ENCODE measurements at regions not wholly inside any gene's neighbourhood (a gene's known extent, or its start where the extent isn't known, plus 50 kb on each side); places are given as distances from the start of the nearest gene placed in this dataset.

DNA sequence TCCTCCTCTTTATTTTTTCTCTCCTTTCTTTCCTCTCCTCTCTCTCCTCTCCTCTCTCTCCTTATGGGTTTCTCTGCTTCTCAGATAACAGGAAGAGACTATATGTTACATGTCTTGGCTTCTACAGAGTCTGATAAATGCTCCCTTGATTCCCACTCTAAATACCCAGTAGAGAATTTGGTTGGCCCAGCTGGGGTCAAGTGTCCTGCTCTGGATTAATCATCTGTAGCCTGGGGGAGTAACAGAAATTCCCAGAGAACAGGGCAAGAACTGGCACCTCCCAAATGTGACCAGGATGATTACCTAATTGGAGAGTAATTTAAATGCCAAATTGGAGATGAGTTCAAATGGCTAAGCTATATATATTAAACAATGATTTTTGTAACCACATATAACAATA is 146.1 kb upstream of the LMO4 start:
- Histone ChIP-seq H2BK5ac (ENCODE audit: low read depth, low read length, poor library complexity, severe bottlenecking) (no peak overlapping the region), H3K4me1 (ENCODE audit: control insufficient read depth, insufficient read depth, low read length) (no peaks in the 10 kb centered on the region), H2BK120ac (ENCODE audit: low read depth, low read length) (no peak overlapping the region), H3K4me2 (ENCODE audit: low read depth, low read length) (no peak overlapping the region), H3K9me3 (ENCODE audit: control insufficient read depth, insufficient read depth, low read length) (no peaks in the 10 kb centered on the region), H3K18ac (ENCODE audit: low read depth, low read length) (no peak overlapping the region), H2AK9ac (replicated peaks; ENCODE audit: low read depth, low read length, poor library complexity) (no peak overlapping the region), H3K9ac (ENCODE audit: low read depth, low read length) (no peak overlapping the region), H3K79me1 (ENCODE audit: low read depth in 1 of 2, low read length in 2 of 2) (no peaks in the 10 kb centered on the region), H3K36me3 (ENCODE audit: control insufficient read depth, insufficient read depth, low read length) (no peaks in the 10 kb centered on the region), H2BK15ac (ENCODE audit: low read depth, low read length) (no peak overlapping the region), H3K56ac (ENCODE audit: extremely low read depth, insufficient read depth, low read length) (no peak overlapping the region), H3K14ac (replicated peaks; ENCODE audit: low read depth, low read length) (no peak overlapping the region), H3K23ac (ENCODE audit: low read depth, low read length) (no peak overlapping the region), H2BK20ac (ENCODE audit: low read depth, low read length) (no peak overlapping the region), H3K4ac (ENCODE audit: low read depth, low read length) (no peak overlapping the region), H4K20me1 (ENCODE audit: insufficient read depth, low read length) (no peaks in the 10 kb centered on the region), H2AK5ac (ENCODE audit: low read depth, low read length) (no peak overlapping the region), H3K4me3 (ENCODE audit: insufficient read depth, low read depth, low read length) (no peak overlapping the region), H4K91ac (ENCODE audit: insufficient read depth, low read depth, low read length) (no peak overlapping the region), H3K27ac (ENCODE audit: insufficient read depth, low read length) (no peak overlapping the region), H4K5ac (ENCODE audit: low read depth, low read length) (no peak overlapping the region), H4K8ac (ENCODE audit: low read depth in 2 of 2, low read length in 2 of 2) (no peak overlapping the region), H3K9me1 (ENCODE audit: insufficient read depth, low read length) (no peaks in the 10 kb centered on the region), H2AFZ (replicated peaks; ENCODE audit: low read length, poor library complexity) (no peak overlapping the region), H3K27me3 (ENCODE audit: control insufficient read depth, insufficient read depth, low read length) (peaks cover 3% of the 10 kb centered on the region)
- CTCF ChIA-PET = no interaction called here
- ATAC-seq (ENCODE audit: low read depth) (no peak), DNase-seq (no peak)
- no TSS peak for BruUV-seq (replicated peaks)
- dilution Hi-C loops (cut with HindIII; ENCODE audit: low sequenced_read_pairs, unreplicated experiment) = no loop called here
- intact Hi-C loops (cut with micrococcal nuclease) = no loop called here
- in situ Hi-C loops (cut with MboI; ENCODE audit: low sequenced_read_pairs) = no loop called here
- no peak for TF ChIP-seq BHLHE40 (IDR thresholded peaks at IDR 0.05; ENCODE audit: low read depth, low read length)
- no peak for TF ChIP-seq MXI1 (IDR thresholded peaks at IDR 0.05; ENCODE audit: borderline replicate concordance, low read depth, low read length)
- no peak for TF ChIP-seq RFX5 (IDR thresholded peaks at IDR 0.05; ENCODE audit: low read depth, low read length)
- TF ChIP-seq CEBPB (IDR thresholded peaks at IDR 0.05; ENCODE audit: low read depth, low read length) = no peak
- TF ChIP-seq POLR2A (IDR thresholded peaks at IDR 0.05; ENCODE audit: low read depth, low read length) = no peak
- no peak for TF ChIP-seq FOS (IDR thresholded peaks at IDR 0.05; ENCODE audit: low read depth, low read length)
- TF ChIP-seq CHD1 (IDR thresholded peaks at IDR 0.05; ENCODE audit: low read depth, low read length) = no peak
- no peak for TF ChIP-seq MAZ (IDR thresholded peaks at IDR 0.05; ENCODE audit: borderline replicate concordance, low read depth, low read length)
- TF ChIP-seq RCOR1 (IDR thresholded peaks at IDR 0.05; ENCODE audit: insufficient replicate concordance, low read length) = no peak
- TF ChIP-seq MAFK (IDR thresholded peaks at IDR 0.05; ENCODE audit: low read depth, low read length) = no peak
- TF ChIP-seq RAD21 (IDR thresholded peaks at IDR 0.05; ENCODE audit: low read length) = no peak
- TF ChIP-seq ELK1 (IDR thresholded peaks at IDR 0.05; ENCODE audit: borderline replicate concordance, low read depth, low read length) = no peak
- no peak for TF ChIP-seq NFE2L2 (IDR thresholded peaks at IDR 0.05; ENCODE audit: low read depth, low read length)
- no peak for TF ChIP-seq SMC3 (IDR thresholded peaks at IDR 0.05; ENCODE audit: low read depth, low read length)
- TF ChIP-seq, protein P1, sequence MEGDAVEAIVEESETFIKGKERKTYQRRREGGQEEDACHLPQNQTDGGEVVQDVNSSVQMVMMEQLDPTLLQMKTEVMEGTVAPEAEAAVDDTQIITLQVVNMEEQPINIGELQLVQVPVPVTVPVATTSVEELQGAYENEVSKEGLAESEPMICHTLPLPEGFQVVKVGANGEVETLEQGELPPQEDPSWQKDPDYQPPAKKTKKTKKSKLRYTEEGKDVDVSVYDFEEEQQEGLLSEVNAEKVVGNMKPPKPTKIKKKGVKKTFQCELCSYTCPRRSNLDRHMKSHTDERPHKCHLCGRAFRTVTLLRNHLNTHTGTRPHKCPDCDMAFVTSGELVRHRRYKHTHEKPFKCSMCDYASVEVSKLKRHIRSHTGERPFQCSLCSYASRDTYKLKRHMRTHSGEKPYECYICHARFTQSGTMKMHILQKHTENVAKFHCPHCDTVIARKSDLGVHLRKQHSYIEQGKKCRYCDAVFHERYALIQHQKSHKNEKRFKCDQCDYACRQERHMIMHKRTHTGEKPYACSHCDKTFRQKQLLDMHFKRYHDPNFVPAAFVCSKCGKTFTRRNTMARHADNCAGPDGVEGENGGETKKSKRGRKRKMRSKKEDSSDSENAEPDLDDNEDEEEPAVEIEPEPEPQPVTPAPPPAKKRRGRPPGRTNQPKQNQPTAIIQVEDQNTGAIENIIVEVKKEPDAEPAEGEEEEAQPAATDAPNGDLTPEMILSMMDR (conservative IDR thresholded peaks at IDR 0.05; ENCODE audit: low read depth, low read length) = no peak
- TF ChIP-seq USF2 (IDR thresholded peaks at IDR 0.05; ENCODE audit: low read depth, low read length) = no peak
- POLR2A ChIA-PET (ENCODE audit: unreplicated experiment) = no interaction called here

All from IMR-90 (cell line).